Spleen (tissue), 7 donors: ENCODE measurements at regions not wholly inside any gene's neighbourhood (a gene's known extent, or its start where the extent isn't known, plus 50 kb on each side); places are given as distances from the start of the nearest gene placed in this dataset.

Experiments
- CTCF ChIP-seq, 11 experiments: fragments of 200-600 bp in 7 of 11; fragments of 450-650 bp in 4 of 11; sonication (generic) in 4 of 11; IDR thresholded peaks in 8 of 11; conservative IDR thresholded peaks in 3 of 11; 1 replicate in 7 of 11; 2 replicates in 4 of 11; pipeline versions ENCODE4 v1.4.0 to v1.8.0; 2016 to 2021; ENCODE audit warnings: antibody characterized with exemption in 11 of 11, inconsistent platforms in 4 of 11, mild to moderate bottlenecking in 1 of 11
- POLR2A ChIP-seq, 3 donors: fragments of 450-650 bp; IDR thresholded peaks; one replicate each; pipeline ENCODE4 v1.5.1; 2017; ENCODE audit warnings: antibody characterized with exemption in 3 of 3, mild to moderate bottlenecking in 1 of 3
- POLR2AphosphoS5 ChIP-seq, 3 donors: sonication (generic); formaldehyde crosslinking; IDR thresholded peaks; one replicate each; pipeline ENCODE4 v1.5.1; 2017; ENCODE audit warnings: antibody characterized with exemption in 3 of 3
- donor health status: DM: no; HTN: no; CAD: no; lungs with moderate emphysema.
- donor health status: DM: no; HTN: no; CAD: no.
- donor health status: DM: no; HTN: no; CAD: no.

GRCh38 chr6:169949511-169950097, 198.2 kb downstream of the ERMARD start:
- TF ChIP-seq CTCF (IDR thresholded peaks at IDR 0.05 in 8 of 11, conservative IDR thresholded peaks at IDR 0.05 in 3 of 11) (no peak), POLR2A (IDR thresholded peaks at IDR 0.05) (no peak), POLR2AphosphoS5 (IDR thresholded peaks at IDR 0.05) (no peak)
